GM10266 (cell line): ENCODE measurements at regions not wholly inside any gene's neighbourhood (a gene's known extent, or its start where the extent isn't known, plus 50 kb on each side); places are given as distances from the start of the nearest gene placed in this dataset.
"Not testable (repeated sequence)": the region's sequence is repeated elsewhere in the genome, so short reads cannot be mapped to it uniquely, and the experiment has no call there.

ENCODE experiments used
- DNase-seq: peaks from one replicate; pipeline ENCODE4 v3.0.0; 2012; ENCODE audit errors: extremely low spot score
- CTCF ChIP-seq: IDR thresholded peaks from 2 replicates; pipeline ENCODE4 v1.5.1; 2012; ENCODE audit warnings: mild to moderate bottlenecking, low read depth; ENCODE audit not compliant: control insufficient read depth, insufficient read depth; ENCODE audit errors: missing control alignments

- DNase-seq: no peak
- no peak for TF ChIP-seq CTCF
Observed at GRCh38 chr9:100639854-100640253, 62.0 kb downstream of the CAVIN4 start.

GRCh38 chr9:100640447-100641050 is 62.7 kb downstream of the CAVIN4 start:
- DNase-seq: no peak
- TF ChIP-seq CTCF: no peak

DNA sequence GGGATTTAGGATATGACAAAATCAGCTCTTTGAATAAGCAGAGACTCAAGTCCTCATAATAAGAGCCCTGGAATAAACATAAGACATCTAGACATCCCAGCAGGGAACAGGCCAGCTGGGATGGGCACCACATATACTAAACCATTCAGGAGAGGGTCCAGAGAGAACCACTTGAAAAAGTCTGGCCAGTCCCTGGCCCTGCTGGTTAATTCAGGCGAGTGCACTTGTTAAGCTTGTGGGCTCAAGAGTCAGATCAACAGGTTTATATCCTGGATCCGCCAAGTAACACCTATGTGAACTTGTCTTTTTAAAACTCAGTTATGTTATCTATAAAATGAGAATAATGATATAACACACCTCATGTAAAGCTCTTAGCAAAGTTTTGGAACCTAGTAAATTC is 63.3 kb downstream of the CAVIN4 start:
- DNase-seq: no peak

DNA sequence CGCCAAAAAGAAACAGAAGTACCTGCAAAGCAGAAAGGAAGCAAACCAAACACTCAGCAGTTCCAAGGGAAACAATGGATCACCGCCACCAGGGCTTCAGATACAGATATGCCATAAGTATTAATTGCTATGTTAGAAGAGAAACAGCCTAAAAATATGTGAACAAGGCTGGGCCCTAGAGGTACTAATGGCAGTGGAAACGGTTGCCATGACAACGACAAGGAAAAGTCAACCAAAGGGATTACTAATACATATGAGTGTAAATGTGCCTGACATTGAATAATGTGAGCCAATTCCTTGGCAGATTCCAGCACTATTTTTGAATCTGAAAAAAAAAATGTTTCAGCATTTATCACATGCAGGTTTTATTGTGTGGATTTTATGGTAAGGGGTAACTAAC is 75.0 kb downstream of the CAVIN4 start:
- no peak for TF ChIP-seq CTCF
- no peak for DNase-seq

More for the DNA sequence above, 63.3 kb downstream of the CAVIN4 start:
- TF ChIP-seq CTCF: no peak

GRCh38 chr9:100653643-100654334 is 75.9 kb downstream of the CAVIN4 start:
- no peak for TF ChIP-seq CTCF
- no peak for DNase-seq

GRCh38 chr9:100656851-100657250 is 79.0 kb downstream of the CAVIN4 start:
- not testable (repeated sequence) for DNase-seq

- no peak for DNase-seq
- no peak for TF ChIP-seq CTCF
Observed at GRCh38 chr9:100661668-100662067, 83.8 kb downstream of the CAVIN4 start.
